ENCODE measurements at regions not wholly inside any gene's neighbourhood (a gene's known extent, or its start where the extent isn't known, plus 50 kb on each side); places are given as distances from the start of the nearest gene placed in this dataset.

DNA sequence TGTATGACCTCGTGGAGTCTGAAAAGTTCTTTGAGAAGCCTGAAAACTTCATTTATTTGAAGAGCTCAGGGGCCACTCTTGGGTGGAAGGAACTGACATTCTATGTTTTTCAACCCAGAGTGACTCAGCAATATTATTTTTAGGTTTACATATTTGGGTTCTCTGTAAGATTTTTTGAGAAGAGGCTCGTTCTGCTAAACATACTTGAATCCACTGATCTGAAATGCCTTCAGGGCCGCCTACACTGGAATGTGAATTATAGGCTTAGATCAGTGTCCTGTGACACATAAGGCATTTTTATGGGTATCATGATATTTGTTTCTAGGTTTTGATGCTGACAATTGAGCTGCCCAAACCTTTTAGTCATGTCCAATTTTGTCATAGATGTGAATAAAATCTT lies 86.2 kb downstream of the PSAT1 start:
- no peak overlapping the region for H3K27ac ChIP-seq
- peaks cover 9 to 24% of the 10 kb centered on the region in 2 donors for H3K4me1 ChIP-seq (replicated peaks in 1 of 2)
- peak in 2 of 8 experiments; percentile 59 to 70 for ATAC-seq (replicated peaks in 6 of 8)
- WGBS, 10 experiments, result 16 to 100% (median 66%) methylated on average over 1 to 3 of the region's 3 CpGs; no CpG with 5 or more reads in 1 of the 10 experiments
- in situ Hi-C loops (cut with MboI; ENCODE audit: low pct_unique_long_range_greater_than_20kb in 2 of 9, low sequenced_read_pairs in 9 of 9, unreplicated experiment in 9 of 9), result no loop called here
- no peak overlapping the region for H3K4me3 ChIP-seq

DNA sequence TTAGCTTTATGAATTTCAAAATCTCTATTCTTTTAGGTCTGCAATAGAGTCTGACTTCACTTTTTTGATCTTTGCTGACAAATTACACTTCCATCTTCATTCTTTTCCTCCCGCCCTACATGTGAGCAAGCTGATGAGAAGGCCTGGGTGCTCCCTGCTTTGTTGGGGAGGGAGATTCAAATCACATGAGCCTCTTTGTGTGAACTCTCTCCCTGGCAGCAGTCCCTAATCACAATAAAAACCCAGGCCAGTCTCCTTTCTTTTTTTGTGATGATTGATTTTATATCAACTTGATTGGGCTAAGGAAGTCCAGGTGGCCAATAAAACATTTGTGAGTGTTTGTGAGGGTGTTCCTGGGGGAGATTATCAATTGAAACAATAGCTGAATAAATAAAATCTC lies 89.4 kb downstream of the PSAT1 start:
- in situ Hi-C loops (cut with MboI; ENCODE audit: low pct_unique_long_range_greater_than_20kb in 2 of 9, low sequenced_read_pairs in 9 of 9, unreplicated experiment in 9 of 9), result no loop called here
- Histone ChIP-seq H3K27ac (no peak overlapping the region), H3K4me1 (replicated peaks in 1 of 2) (peaks cover 9 to 24% of the 10 kb centered on the region in 2 donors), H3K4me3 (no peak overlapping the region)
- peak in 2 of 8 experiments; percentile 62 to 65 for ATAC-seq (replicated peaks in 6 of 8)
- 0 to 100% (median 67%) methylated on average over 1 of the region's 1 CpG; no CpG with 5 or more reads in 3 of the 10 experiments for WGBS, 10 experiments

DNA sequence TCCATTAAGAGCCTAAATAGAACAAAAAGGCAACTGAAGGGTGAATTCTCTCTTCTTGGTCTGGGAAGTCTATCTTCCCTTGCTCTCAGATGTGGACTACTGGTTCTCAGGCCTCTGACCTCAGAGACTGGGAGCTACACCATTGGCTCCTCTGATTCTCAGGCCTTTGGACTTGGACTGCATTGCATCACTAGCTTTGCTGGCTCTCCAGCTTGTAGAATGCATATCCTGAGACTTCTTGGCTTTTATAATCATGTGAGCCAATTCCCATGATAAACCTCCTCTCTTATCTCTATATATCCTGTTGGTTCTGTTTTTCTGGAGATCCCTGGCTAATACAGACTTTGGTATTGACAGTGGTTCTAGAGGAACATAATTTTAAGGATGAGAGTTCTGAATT lies 89.8 kb downstream of the PSAT1 start:
- peak in 4 of 8 experiments; percentile 10 to 24 (median 16) for ATAC-seq (replicated peaks in 6 of 8)
- no peak overlapping the region for H3K27ac ChIP-seq
- no peak overlapping the region for H3K4me3 ChIP-seq
- peaks cover 9 to 24% of the 10 kb centered on the region in 2 donors for H3K4me1 ChIP-seq (replicated peaks in 1 of 2)
- in situ Hi-C loops (cut with MboI; ENCODE audit: low pct_unique_long_range_greater_than_20kb in 2 of 9, low sequenced_read_pairs in 9 of 9, unreplicated experiment in 9 of 9), result no loop called here

DNA sequence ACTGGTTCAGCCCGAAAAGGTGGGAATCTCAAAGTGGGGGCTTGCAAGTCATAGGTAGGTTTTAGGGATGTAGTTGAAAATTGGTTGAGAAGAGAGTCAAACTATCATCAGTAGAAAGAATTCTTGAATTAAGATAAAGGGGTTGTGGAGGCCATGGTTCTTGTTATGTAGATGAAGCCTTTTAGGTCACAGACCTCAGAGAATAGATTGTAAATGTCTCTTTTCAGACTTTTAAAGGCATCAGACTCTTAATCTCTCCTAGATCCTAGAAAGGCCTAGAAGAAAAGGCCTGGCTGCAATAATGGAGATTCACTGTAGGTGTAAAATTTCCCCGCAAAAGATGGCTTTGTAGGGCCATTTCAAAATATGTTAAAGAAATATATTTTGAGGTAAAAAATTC lies 96.4 kb downstream of the PSAT1 start:
- in situ Hi-C loops (cut with MboI; ENCODE audit: low pct_unique_long_range_greater_than_20kb in 2 of 9, low sequenced_read_pairs in 9 of 9, unreplicated experiment in 9 of 9), result no loop called here
- H3K4me1 ChIP-seq (replicated peaks in 1 of 2), result peaks cover 28 to 40% of the 10 kb centered on the region in 2 donors
- H3K4me3 ChIP-seq, result no peak overlapping the region
- ATAC-seq (replicated peaks in 6 of 8), result no peak
- no peak overlapping the region for H3K27ac ChIP-seq
- WGBS, 10 experiments, result 29 to 100% (median 56%) methylated on average over 1 to 2 of the region's 2 CpGs

DNA sequence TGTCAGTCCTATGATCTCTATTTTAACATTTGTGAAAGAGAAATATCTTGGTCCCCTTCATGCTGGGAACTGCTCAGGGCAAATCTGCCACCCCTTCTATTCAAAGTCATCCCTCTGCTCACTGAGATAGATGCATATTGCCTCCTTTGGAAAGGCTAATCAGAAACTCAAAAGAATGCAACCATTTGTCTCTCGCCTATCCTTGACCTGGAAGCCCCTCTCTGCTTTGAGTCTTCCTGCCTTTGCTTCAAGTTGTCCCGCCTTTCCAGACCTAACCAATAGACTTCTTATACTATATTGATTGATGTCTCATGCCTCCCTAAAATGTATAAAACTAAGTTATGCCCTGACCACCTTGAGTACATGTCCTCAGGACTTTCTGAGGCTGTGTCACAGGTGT lies 97.0 kb downstream of the PSAT1 start:
- peaks cover 28 to 44% of the 10 kb centered on the region in 2 donors for H3K4me1 ChIP-seq (replicated peaks in 1 of 2)
- no peak for ATAC-seq (replicated peaks in 6 of 8)
- H3K4me3 ChIP-seq, result no peak overlapping the region
- no peak overlapping the region for H3K27ac ChIP-seq
- in situ Hi-C loops (cut with MboI; ENCODE audit: low pct_unique_long_range_greater_than_20kb in 2 of 9, low sequenced_read_pairs in 9 of 9, unreplicated experiment in 9 of 9), result no loop called here
- WGBS, 10 experiments, result 0 to 100% (median 48%) methylated on average over 1 to 2 of the region's 2 CpGs; no CpG with 5 or more reads in 1 of the 10 experiments

DNA sequence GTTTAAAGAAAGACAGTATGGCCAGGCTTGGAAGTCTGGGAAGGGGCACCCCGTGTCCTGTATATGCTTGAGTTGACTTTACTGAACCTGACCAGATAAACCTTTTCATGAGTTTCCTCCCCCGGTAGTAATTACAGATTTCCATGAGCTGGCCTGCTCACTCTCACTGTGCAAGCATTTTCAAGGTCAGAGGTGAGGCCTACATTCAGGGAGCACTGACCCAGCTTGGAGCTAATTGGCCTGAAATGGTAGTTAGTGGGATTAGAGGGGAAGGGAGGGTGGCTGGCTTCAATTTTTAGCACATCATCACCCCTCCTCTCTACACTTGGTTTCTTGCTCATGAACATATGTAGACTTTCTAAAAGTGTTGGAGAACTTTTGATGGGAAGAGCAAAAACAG lies 99.2 kb downstream of the PSAT1 start:
- Histone ChIP-seq H3K4me1 (replicated peaks in 1 of 2) (peaks cover 28 to 44% of the 10 kb centered on the region in 2 donors), H3K4me3 (no peak overlapping the region), H3K27ac (no peak overlapping the region)
- no peak for ATAC-seq (replicated peaks in 6 of 8)
- 0 to 100% (median 55%) methylated on average over 1 to 2 of the region's 2 CpGs; no CpG with 5 or more reads in 5 of the 10 experiments for WGBS, 10 experiments
- in situ Hi-C loops (cut with MboI; ENCODE audit: low pct_unique_long_range_greater_than_20kb in 2 of 9, low sequenced_read_pairs in 9 of 9, unreplicated experiment in 9 of 9), result no loop called here

DNA sequence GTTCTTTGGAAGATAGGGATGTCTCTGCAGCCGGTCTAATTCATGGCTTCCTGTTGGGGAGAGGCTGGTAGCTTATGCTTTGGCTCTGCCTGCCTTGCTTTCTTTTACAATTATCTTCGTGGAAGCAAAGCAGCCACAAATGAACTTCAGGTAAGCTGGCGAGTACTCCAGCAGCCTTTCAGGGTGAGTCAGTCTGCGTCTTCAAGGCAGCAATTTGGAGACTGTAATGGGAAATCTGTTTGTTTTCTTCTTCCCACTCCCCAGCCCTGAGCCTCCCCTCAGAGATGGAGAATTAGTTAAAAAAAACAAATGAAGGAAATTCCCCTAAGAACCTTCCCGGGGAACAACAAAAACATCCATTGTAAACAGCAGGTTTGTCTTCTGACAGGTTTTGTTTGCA lies 100.1 kb downstream of the PSAT1 start:
- in situ Hi-C loops (cut with MboI; ENCODE audit: low pct_unique_long_range_greater_than_20kb in 2 of 9, low sequenced_read_pairs in 9 of 9, unreplicated experiment in 9 of 9), result no loop called here
- H3K27ac ChIP-seq, result no peak overlapping the region
- no peak overlapping the region for H3K4me3 ChIP-seq
- ATAC-seq (replicated peaks in 6 of 8), result peak in 5 of 8 experiments; percentile 30 to 52 (median 43)
- WGBS, 10 experiments, result 0 to 48% (median 23%) methylated on average over 1 to 5 of the region's 5 CpGs; no CpG with 5 or more reads in 1 of the 10 experiments
- peaks cover 28 to 44% of the 10 kb centered on the region in 2 donors for H3K4me1 ChIP-seq (replicated peaks in 1 of 2)

DNA sequence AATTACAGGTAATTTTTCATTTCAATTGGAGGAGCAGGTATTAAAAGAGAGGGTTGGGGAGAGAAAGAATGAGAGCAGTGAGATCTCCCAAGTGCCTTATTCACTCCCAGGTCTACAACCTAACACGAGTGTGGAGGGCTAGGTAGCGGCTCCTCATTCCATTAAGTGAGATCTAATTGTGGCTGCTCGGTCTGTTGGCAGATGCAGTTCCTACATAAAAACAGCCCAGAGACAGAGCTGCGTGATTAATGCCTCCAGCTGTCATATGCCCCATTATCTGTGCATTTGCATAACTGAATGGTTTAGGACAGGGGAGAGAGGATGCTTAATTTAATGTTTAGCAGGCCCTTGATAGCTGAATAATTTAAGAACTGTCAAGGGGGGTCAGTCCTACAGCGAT lies 100.5 kb downstream of the PSAT1 start:
- in situ Hi-C loops (cut with MboI; ENCODE audit: low pct_unique_long_range_greater_than_20kb in 2 of 9, low sequenced_read_pairs in 9 of 9, unreplicated experiment in 9 of 9), result no loop called here
- Histone ChIP-seq H3K27ac (no peak overlapping the region), H3K4me1 (replicated peaks in 1 of 2) (peaks cover 28 to 44% of the 10 kb centered on the region in 2 donors), H3K4me3 (no peak overlapping the region)
- 0 to 39% (median 8%) methylated on average over 1 to 4 of the region's 5 CpGs; no CpG with 5 or more reads in 2 of the 10 experiments for WGBS, 10 experiments
- peak; percentile 18 to 97 (median 96) for ATAC-seq (replicated peaks in 6 of 8)

DNA sequence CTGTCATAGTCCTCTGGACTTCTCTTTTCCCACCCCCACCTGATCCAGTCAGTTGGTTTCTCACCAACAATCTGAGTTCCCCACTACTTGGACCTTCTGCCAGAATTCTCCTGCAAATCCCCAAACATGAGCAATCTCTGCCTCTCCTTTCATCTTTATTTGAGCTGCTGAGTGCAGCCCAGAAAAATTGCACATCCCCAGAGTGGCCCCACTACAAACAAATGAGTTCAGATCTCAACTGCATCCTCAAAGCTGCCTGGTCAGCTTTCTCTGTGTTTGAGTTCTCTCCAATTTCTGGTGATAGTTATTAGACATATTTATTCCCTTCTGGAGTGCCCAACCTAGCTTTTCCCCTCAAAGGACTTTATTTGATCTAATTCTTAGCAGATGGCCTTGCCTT lies 102.2 kb downstream of the PSAT1 start:
- Histone ChIP-seq H3K4me3 (no peak overlapping the region), H3K4me1 (replicated peaks in 1 of 2) (peaks cover 21 to 30% of the 10 kb centered on the region in 2 donors), H3K27ac (no peak overlapping the region)
- ATAC-seq (replicated peaks in 6 of 8), result no peak
- in situ Hi-C loops (cut with MboI; ENCODE audit: low pct_unique_long_range_greater_than_20kb in 2 of 9, low sequenced_read_pairs in 9 of 9, unreplicated experiment in 9 of 9), result no loop called here

DNA sequence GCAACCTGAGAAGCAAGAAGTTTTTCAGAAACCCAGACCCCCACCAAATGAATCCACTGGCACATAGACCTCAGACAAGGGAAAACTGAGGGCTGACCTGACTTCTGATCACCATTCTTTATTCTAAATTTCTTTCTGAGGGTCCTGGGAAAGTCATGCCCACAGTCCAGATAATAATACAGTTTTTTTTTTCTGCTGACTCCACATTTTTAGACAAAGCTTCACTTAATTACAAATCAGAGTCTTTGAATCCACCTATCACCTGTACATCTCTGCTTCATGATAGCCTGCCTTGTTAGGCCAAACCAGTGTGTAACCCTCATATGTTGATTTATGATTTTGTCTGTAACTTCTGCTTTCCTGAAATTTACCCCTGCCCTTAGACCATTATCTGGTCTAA lies 103.6 kb downstream of the PSAT1 start:
- no peak overlapping the region for H3K27ac ChIP-seq
- H3K4me3 ChIP-seq, result no peak overlapping the region
- in situ Hi-C loops (cut with MboI; ENCODE audit: low pct_unique_long_range_greater_than_20kb in 2 of 9, low sequenced_read_pairs in 9 of 9, unreplicated experiment in 9 of 9), result no loop called here
- H3K4me1 ChIP-seq (replicated peaks in 1 of 2), result peaks cover 21 to 24% of the 10 kb centered on the region in 2 donors
- no peak for ATAC-seq (replicated peaks in 6 of 8)

DNA sequence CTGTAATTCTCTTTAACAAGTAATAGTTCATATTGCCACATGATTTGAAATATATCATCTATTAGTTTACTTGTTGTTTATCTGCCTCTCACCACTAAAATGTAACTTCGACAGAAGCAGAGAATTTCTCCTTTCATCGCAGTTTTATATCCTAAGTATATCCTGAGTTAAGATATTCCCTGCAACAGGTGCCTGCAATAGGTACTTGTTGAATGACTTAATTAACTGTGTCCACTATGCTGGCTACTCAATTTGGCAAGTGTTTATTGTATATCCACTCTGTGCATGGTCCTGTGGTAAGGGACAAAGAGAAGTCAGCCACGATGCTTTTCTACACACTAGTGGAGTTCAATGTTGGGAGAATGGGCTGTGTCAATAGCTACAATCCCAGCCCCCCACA lies 108.5 kb downstream of the PSAT1 start:
- Histone ChIP-seq H3K27ac (no peak overlapping the region), H3K4me3 (no peak overlapping the region), H3K4me1 (replicated peaks in 1 of 2) (peaks cover 2 to 7% of the 10 kb centered on the region in 2 donors)
- WGBS, 10 experiments, result 8 to 90% (median 77%) methylated on average over 2 to 3 of the region's 3 CpGs; no CpG with 5 or more reads in 1 of the 10 experiments
- in situ Hi-C loops (cut with MboI; ENCODE audit: low pct_unique_long_range_greater_than_20kb in 2 of 9, low sequenced_read_pairs in 9 of 9, unreplicated experiment in 9 of 9), result no loop called here
- ATAC-seq (replicated peaks in 6 of 8), result no peak

DNA sequence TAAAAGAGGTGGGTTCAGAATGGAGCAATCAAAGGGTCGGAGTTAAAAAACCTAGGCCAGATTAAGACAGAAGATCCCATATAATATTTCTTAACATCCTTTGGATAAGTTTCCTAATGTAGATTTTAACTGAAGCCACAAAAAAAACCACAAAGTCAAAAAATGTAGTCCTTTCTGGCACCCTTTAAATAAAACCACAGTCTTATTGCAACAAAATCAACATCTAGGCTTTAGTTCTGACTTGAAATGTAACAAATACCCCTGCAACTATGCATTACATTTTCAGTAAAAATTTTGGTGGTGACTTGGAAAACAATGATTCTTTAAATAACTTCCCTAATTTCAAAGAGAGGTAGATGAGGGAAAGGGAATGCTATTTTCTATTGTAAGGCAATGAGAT lies 109.2 kb downstream of the PSAT1 start:
- no peak for ATAC-seq (replicated peaks in 6 of 8)
- in situ Hi-C loops (cut with MboI; ENCODE audit: low pct_unique_long_range_greater_than_20kb in 2 of 9, low sequenced_read_pairs in 9 of 9, unreplicated experiment in 9 of 9), result no loop called here
- 0 to 100% (median 66%) methylated on average over 1 of the region's 1 CpG; no CpG with 5 or more reads in 2 of the 10 experiments for WGBS, 10 experiments
- H3K4me1 ChIP-seq (replicated peaks in 1 of 2), result peaks cover 2 to 7% of the 10 kb centered on the region in 2 donors
- H3K27ac ChIP-seq, result no peak overlapping the region
- H3K4me3 ChIP-seq, result no peak overlapping the region

DNA sequence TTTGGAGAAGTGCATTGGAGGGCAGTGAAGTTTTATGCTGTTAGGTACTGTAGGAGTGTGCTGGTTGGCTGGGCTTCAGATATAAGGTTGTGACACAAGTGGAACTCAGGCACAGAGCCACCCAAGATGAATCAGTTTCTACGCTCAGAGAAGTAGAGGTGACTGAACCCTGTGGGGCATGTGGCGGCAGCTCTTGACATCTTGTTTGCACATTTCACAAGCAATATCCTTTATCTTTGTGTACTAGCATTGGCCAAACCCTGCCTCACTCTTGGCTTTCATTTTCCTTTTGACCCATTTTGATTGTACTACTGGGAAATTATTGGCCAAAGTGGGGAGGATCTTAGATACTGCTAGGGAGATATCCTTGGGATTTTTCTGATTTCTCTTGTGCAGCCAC lies 110.0 kb downstream of the PSAT1 start:
- ATAC-seq (replicated peaks in 6 of 8), result no peak
- Histone ChIP-seq H3K27ac (no peak overlapping the region), H3K4me1 (replicated peaks in 1 of 2) (peaks cover 2 to 7% of the 10 kb centered on the region in 2 donors), H3K4me3 (no peak overlapping the region)
- 0 to 85% (median 80%) methylated on average over 1 to 2 of the region's 2 CpGs; no CpG with 5 or more reads in 3 of the 10 experiments for whole genome bisulfite sequencing, 10 experiments
- in situ Hi-C loops (cut with MboI; ENCODE audit: low pct_unique_long_range_greater_than_20kb in 2 of 9, low sequenced_read_pairs in 9 of 9, unreplicated experiment in 9 of 9), result no loop called here

DNA sequence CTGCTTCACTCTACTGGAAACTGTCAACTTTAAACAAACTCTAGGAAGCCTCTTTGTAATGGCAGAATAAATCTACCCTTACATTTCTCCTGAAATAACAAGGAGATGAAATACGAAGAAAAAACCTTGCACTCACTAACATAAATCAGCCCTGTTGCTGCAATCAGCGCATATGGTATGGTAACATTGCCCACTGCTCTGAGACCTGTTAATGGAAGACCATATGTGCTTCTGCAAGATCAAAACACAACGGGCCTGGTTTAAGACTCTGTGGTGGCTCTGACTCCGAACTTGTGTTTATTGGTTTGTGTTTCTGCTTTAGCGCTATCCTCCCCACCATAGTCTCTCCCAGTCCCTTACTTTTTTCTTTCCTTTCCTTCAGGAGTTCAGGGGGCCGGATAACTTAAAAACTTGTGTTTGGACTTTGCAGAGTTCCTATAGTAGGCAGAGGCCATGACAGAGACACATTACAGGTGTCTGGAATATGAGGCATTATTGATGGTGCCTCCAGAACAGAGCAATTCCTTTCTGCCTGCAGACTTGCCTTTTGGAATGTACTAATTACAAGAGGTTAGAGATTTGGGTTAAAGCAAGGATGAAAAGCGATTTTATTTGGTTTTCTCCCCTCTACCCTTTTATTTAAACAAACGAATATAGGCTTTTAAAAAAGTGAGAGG lies 110.8 kb downstream of the PSAT1 start:
- H3K4me1 ChIP-seq (replicated peaks in 1 of 2), result peaks cover 2 to 7% of the 10 kb centered on the region in 2 donors
- in situ Hi-C loops (cut with MboI; ENCODE audit: low pct_unique_long_range_greater_than_20kb in 2 of 9, low sequenced_read_pairs in 9 of 9, unreplicated experiment in 9 of 9), result no loop called here
- WGBS, 10 experiments, result 26 to 90% (median 78%) methylated on average over 1 to 8 of the region's 8 CpGs

More for the DNA sequence above, 110.8 kb downstream of the PSAT1 start:
- Histone ChIP-seq H3K4me3 (no peak overlapping the region), H3K27ac (no peak overlapping the region)
- peak in 1 of 8 experiments; percentile 32 for ATAC-seq (replicated peaks in 6 of 8)
